Common myeloid progenitor, CD34-positive (primary cell): ENCODE measurements at regions not wholly inside any gene's neighbourhood (a gene's known extent, or its start where the extent isn't known, plus 50 kb on each side); places are given as distances from the start of the nearest gene placed in this dataset.

Experiments
- CTCF ChIA-PET: fragments of 350-600 bp; sonication (Branson Sonifier 250); formaldehyde crosslinking; loops from one replicate; lab custom pipeline; 2021; ENCODE audit warnings: antibody characterized with exemption; lab: Charles Lee
- POLR2A ChIA-PET: fragments of 350-600 bp; sonication (Branson Sonifier 250); formaldehyde crosslinking; loops from one replicate; lab custom pipeline; 2021; ENCODE audit warnings: antibody characterized with exemption; lab: Charles Lee
- DNase-seq, 3 donors: peaks; one replicate each; pipeline versions ENCODE4 v3.0.0 to v3.0.0-alpha.2; 2013
- H3K27ac ChIP-seq, 2 experiments: 1 replicate in 1 of 2; 2 replicates in 1 of 2; pipeline ENCODE4 v1.7.0; 2013; ENCODE audit warnings: inconsistent platforms in 2 of 2, low read length in 2 of 2, mild to moderate bottlenecking in 2 of 2, low read depth in 1 of 2, moderate library complexity in 1 of 2; ENCODE audit not compliant: severe bottlenecking in 2 of 2, insufficient read depth in 1 of 2, poor library complexity in 1 of 2
- H3K27me3 ChIP-seq, 5 experiments: replicated peaks in 2 of 5; 1 replicate in 3 of 5; 2 replicates in 2 of 5; pipeline versions ENCODE4 v1.6.1 to v1.7.0; 2013; ENCODE audit warnings: low read length in 4 of 5, mild to moderate bottlenecking in 2 of 5, moderate library complexity in 2 of 5, inconsistent platforms in 1 of 5; ENCODE audit not compliant: insufficient read depth in 5 of 5, control insufficient read depth in 4 of 5
- H3K36me3 ChIP-seq, 4 experiments: 1 replicate in 2 of 4; 2 replicates in 2 of 4; pipeline versions ENCODE4 v1.6.1 to v1.7.0; 2013; ENCODE audit warnings: low read length in 3 of 4, control low read depth in 1 of 4, mild to moderate bottlenecking in 1 of 4; ENCODE audit not compliant: control insufficient read depth in 4 of 4, insufficient read depth in 4 of 4
- H3K4me1 ChIP-seq, 4 experiments: 1 replicate in 3 of 4; 2 replicates in 1 of 4; pipeline versions ENCODE4 v1.6.1 to v1.7.1; 2013; ENCODE audit warnings: low read length in 3 of 4, mild to moderate bottlenecking in 3 of 4, control low read depth in 1 of 4, inconsistent platforms in 1 of 4, moderate library complexity in 1 of 4; ENCODE audit not compliant: control insufficient read depth in 4 of 4, insufficient read depth in 4 of 4; ENCODE audit errors: control extremely low read depth in 1 of 4
- H3K4me3 ChIP-seq, 7 experiments: 1 replicate in 4 of 7; 2 replicates in 3 of 7; pipeline versions ENCODE4 v1.5.1 to v1.7.0; 2013; ENCODE audit warnings: mild to moderate bottlenecking in 7 of 7, low read length in 6 of 7, moderate library complexity in 6 of 7, inconsistent platforms in 2 of 7, low read depth in 2 of 7, control low read depth in 1 of 7; ENCODE audit not compliant: insufficient read depth in 4 of 7, control insufficient read depth in 1 of 7; ENCODE audit errors: extremely low read depth in 1 of 7
- H3K9me3 ChIP-seq, 5 experiments: 1 replicate in 4 of 5; 2 replicates in 1 of 5; pipeline versions ENCODE4 v1.6.1 to v1.7.1; 2013; ENCODE audit warnings: low read length in 4 of 5, mild to moderate bottlenecking in 2 of 5, inconsistent platforms in 1 of 5, low read depth in 1 of 5, moderate library complexity in 1 of 5; ENCODE audit not compliant: control insufficient read depth in 4 of 5, insufficient read depth in 2 of 5; ENCODE audit errors: control extremely low read depth in 1 of 5
- WGBS: methylation state at CpG from one replicate; pipeline ENCODE4 v1.1.5; 2013; ENCODE audit not compliant: insufficient coverage; 5-methylcytosine and 5-hydroxymethylcytosine counted together

DNA sequence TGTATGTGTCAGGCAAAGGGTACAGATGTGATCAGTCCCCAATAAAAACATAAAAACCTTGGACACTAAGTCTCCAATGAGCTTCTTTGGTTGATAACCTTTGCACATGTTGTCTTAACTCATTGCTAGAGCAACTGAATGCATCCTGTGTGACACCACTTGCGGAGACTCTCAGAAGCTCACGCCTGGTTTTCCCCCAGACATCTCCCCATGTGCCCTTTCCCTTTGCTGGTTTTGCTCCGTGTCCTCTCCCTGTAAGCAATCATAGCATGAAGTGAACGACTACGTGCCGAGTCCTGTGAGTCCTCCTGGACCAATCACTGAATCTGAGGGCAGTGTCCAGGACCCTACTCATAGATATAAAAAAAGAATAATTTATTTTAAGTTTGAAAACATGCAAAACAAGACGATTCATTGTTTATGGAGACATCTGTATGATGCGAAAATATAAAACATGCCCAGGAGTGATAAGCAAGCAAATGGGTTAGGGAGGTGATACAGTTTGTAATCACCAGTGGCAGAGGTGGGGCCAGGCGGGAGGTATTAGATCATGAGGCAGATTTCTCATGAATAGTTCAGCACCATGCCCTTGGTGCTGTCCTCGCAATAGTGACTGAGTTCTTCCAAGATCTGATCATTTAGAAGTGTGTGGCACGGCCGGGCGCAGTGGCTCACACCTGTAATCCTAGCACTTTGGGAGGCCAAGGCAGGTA, 115.5 kb downstream of the MED10 start:
- no peak for DNase-seq
- Histone ChIP-seq H3K27me3 (peaks cover 0 to 1% (median 0%) of the 10 kb centered on the region in 5 experiments), H3K27ac (no peak overlapping the region), H3K4me1 (no peaks in the 10 kb centered on the region), H3K4me3 (no peak overlapping the region), H3K9me3 (peaks cover 0 to 7% (median 0%) of the 10 kb centered on the region in 5 experiments), H3K36me3 (no peaks in the 10 kb centered on the region)
- CTCF ChIA-PET = interaction anchor here (2.3 kb wide), 1 partner anchor 11 kb away, joined by 6 read pairs; no protein-coding TSS in a partner anchor
- WGBS = 95% methylated on average over 7 of the region's 13 CpGs
- POLR2A ChIA-PET = no interaction called here

- CTCF ChIA-PET = interaction anchor here (2.3 kb wide), 1 partner anchor 10 kb away, joined by 6 read pairs; no protein-coding TSS in a partner anchor
- H3K9me3 ChIP-seq = peaks cover 0 to 7% (median 0%) of the 10 kb centered on the region in 5 experiments
- H3K4me1 ChIP-seq = no peaks in the 10 kb centered on the region
- no peaks in the 10 kb centered on the region for H3K36me3 ChIP-seq
- no peak overlapping the region for H3K27ac ChIP-seq
- H3K27me3 ChIP-seq = peaks cover 0 to 1% (median 0%) of the 10 kb centered on the region in 5 experiments
- POLR2A ChIA-PET = no interaction called here
- no CpG with 5 or more reads among the region's 4 CpGs for whole genome bisulfite sequencing
- DNase-seq = no peak
- H3K4me3 ChIP-seq = no peak overlapping the region
Observed at GRCh38 chr5:6261668-6262067, 116.7 kb downstream of the MED10 start.

- ChIA-PET POLR2A (no interaction called here), CTCF (interaction anchor here (2.3 kb wide), 1 partner anchor 9 kb away, joined by 6 read pairs; no protein-coding TSS in a partner anchor)
- H3K27ac ChIP-seq = no peak overlapping the region
- no peak overlapping the region for H3K4me3 ChIP-seq
- 80% methylated on average over 3 of the region's 3 CpGs for WGBS
- H3K9me3 ChIP-seq = peaks cover 0 to 7% (median 0%) of the 10 kb centered on the region in 5 experiments
- DNase-seq = no peak
- H3K36me3 ChIP-seq = no peaks in the 10 kb centered on the region
- peaks cover 0 to 1% (median 0%) of the 10 kb centered on the region in 5 experiments for H3K27me3 ChIP-seq
- H3K4me1 ChIP-seq = no peaks in the 10 kb centered on the region
Observed at GRCh38 chr5:6261256-6261655, 117.1 kb downstream of the MED10 start.

DNA sequence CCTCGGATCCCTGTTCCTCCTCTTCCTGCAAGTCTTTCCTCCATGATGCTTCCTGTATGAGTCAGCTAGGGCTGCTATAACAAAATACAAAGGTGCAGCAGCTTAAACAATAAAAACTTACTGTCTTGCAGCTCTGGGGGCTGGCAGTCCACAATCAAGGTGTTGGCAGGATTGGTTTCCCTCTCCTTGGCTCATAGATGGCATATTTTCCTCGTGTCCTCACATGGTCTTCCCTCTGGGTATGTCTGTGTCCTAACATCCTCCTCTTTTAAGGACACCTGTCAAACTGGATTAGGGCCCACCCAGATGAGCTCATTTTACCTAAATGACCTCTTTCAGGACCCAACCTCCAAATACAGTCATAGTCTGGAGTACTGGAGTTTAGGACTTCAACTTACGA, 117.5 kb downstream of the MED10 start:
- DNase-seq = no peak
- ChIA-PET POLR2A (no interaction called here), CTCF (interaction anchor here (2.3 kb wide), 1 partner anchor 9 kb away, joined by 6 read pairs; no protein-coding TSS in a partner anchor)
- Histone ChIP-seq H3K36me3 (no peaks in the 10 kb centered on the region), H3K27me3 (peaks cover 0 to 1% (median 0%) of the 10 kb centered on the region in 5 experiments), H3K4me1 (no peaks in the 10 kb centered on the region), H3K9me3 (peaks cover 0 to 7% (median 0%) of the 10 kb centered on the region in 5 experiments), H3K4me3 (no peak overlapping the region), H3K27ac (no peak overlapping the region)
- 54% methylated on average over 2 of the region's 3 CpGs for WGBS

DNA sequence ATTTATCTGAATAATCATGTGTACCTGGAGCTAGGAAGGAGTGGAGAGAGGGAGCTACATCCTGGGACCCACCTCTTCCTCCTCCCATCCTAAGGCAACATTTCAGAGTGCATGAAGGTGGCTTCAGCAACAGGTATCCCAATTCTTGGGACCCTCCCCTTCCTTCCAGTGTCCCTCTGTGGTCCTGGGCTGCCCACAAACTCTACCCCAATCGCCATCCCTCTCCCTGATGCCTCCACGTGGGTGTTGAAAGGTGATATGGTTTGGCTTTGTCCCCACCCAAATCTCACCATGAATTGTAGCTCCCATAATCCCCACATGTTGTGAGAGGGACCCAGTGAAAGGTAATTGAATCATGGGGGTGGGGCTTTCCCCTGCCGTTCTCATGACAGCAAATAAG, 121.4 kb downstream of the MED10 start:
- POLR2A ChIA-PET = no interaction called here
- Histone ChIP-seq H3K4me3 (no peak overlapping the region), H3K9me3 (no peaks in the 10 kb centered on the region), H3K4me1 (no peaks in the 10 kb centered on the region), H3K27ac (no peak overlapping the region), H3K27me3 (peaks cover 0 to 1% (median 0%) of the 10 kb centered on the region in 5 experiments), H3K36me3 (no peaks in the 10 kb centered on the region)
- 88% methylated on average over 1 of the region's 3 CpGs for WGBS
- CTCF ChIA-PET = no interaction called here
- DNase-seq = no peak

DNA sequence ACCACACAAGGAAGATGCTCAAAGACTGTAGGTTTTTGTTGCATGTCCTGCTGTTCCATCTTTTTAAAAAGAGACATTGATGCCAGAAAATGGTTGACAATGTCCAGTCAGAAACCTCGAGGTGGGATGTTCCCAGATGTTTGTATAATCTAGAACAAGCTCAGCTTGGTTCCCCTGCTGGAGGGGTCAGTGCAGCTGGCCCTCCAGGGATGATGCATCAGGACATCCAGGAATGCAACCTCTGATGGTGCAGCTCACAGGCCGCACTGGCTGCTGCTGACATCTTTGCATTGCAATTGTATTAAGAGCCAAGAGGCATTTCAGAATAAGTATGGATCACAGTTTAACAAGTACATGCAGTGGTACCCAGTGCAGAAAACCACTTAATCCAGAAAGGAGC, 122.4 kb downstream of the MED10 start:
- DNase-seq = no peak
- no peaks in the 10 kb centered on the region for H3K36me3 ChIP-seq
- ChIA-PET CTCF (no interaction called here), POLR2A (no interaction called here)
- H3K4me1 ChIP-seq = no peaks in the 10 kb centered on the region
- WGBS = 87% methylated on average over 2 of the region's 2 CpGs
- H3K27me3 ChIP-seq = peaks cover 0 to 1% (median 0%) of the 10 kb centered on the region in 5 experiments
- no peak overlapping the region for H3K4me3 ChIP-seq
- no peak overlapping the region for H3K27ac ChIP-seq
- H3K9me3 ChIP-seq = no peaks in the 10 kb centered on the region

DNA sequence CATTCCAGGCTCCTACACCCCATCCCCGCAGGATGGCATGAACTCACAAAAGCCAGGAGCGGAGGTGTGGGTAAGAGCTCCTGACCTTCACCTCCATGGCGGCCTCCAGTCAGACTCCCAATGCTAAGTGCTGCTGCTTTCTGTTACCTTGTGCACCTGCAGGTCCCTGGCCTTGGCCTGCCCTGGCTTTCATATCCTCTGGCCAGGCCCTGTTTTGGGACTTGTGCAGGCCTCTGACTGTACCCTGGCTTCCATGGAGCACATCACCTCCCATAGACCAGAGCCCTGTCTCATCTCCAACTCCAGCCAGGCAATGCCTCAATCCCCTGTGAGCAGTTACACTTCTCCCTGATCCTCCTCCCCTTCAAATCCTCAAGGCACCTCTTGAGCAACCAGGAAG, 124.5 kb downstream of the MED10 start:
- ChIA-PET POLR2A (no interaction called here), CTCF (no interaction called here)
- Histone ChIP-seq H3K36me3 (no peaks in the 10 kb centered on the region), H3K4me3 (no peak overlapping the region), H3K27ac (no peak overlapping the region), H3K9me3 (no peaks in the 10 kb centered on the region), H3K4me1 (no peaks in the 10 kb centered on the region), H3K27me3 (no peaks in the 10 kb centered on the region)
- WGBS = 100% methylated on average over 3 of the region's 3 CpGs
- no peak for DNase-seq
